ENCODE measurements at regions not wholly inside any gene's neighbourhood (a gene's known extent, or its start where the extent isn't known, plus 50 kb on each side); places are given as distances from the start of the nearest gene placed in this dataset.

- TF ChIP-seq IRF3 (IDR thresholded peaks at IDR 0.05; ENCODE audit: low read depth, low read length) (no peak), RCOR1 (IDR thresholded peaks at IDR 0.05; ENCODE audit: low read length) (no peak)
Measured at GRCh38 chr14:65297744-65298143, 114.8 kb upstream of the FUT8 start.

Measured in SK-N-SH (cell line).